Type B pancreatic cell (in vitro differentiated cells): ENCODE measurements at regions not wholly inside any gene's neighbourhood (a gene's known extent, or its start where the extent isn't known, plus 50 kb on each side); places are given as distances from the start of the nearest gene placed in this dataset.

ENCODE experiments used
- DNase-seq: peaks from one replicate; pipeline ENCODE4 v3.0.0; 2021; ENCODE audit warnings: mixed read lengths; ENCODE audit not compliant: unreplicated experiment; ENCODE audit errors: extremely low spot score
- H3K27ac Mint-ChIP-seq: 2 replicates; pipeline ENCODE4 v1.8.0; 2021; ENCODE audit warnings: mild to moderate bottlenecking, mixed read lengths
- H3K27me3 Mint-ChIP-seq: 2 replicates; pipeline ENCODE4 v1.8.0; 2021; ENCODE audit warnings: mixed read lengths
- H3K36me3 Mint-ChIP-seq: 2 replicates; pipeline ENCODE4 v1.8.0; 2021; ENCODE audit warnings: mixed read lengths
- H3K4me1 Mint-ChIP-seq: one replicate; pipeline ENCODE4 v1.8.0; 2021; ENCODE audit warnings: mixed read lengths; ENCODE audit not compliant: unreplicated experiment
- H3K4me3 Mint-ChIP-seq: 2 replicates; pipeline ENCODE4 v1.8.0; 2021; ENCODE audit warnings: mild to moderate bottlenecking, mixed read lengths
- H3K9me3 Mint-ChIP-seq: 2 replicates; pipeline ENCODE4 v1.8.0; 2021; ENCODE audit warnings: mixed read lengths
- TF ChIP-seq, protein P1 (sequence below): fragments of 200-600 bp; sonication (generic); conservative IDR thresholded peaks from 2 replicates; pipeline ENCODE4 v1.5.0; 2021; ENCODE audit warnings: antibody characterized with exemption, mild to moderate bottlenecking

DNA sequence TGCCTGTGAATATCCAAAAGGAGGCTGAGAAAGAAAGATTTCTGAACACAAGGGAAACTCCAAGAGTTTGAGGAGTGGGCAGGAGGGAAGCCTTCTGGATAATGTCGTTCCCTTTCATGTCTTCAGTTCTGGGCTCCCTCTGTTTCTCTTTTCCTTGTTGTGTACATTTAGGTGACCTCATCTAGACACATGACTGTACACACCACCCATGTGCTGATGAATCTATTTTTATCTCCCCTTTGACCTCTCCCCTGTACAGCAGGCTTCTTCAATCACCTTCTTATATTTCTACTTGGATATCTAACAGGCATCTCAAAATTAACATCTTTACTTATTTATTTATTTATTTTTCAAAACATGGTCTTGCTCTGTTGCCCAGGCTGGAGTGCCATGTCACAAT is 363.1 kb downstream of the GATA3 start:
- Mint-ChIP-seq H3K4me3 (no peak overlapping the region), H3K36me3 (no peaks in the 10 kb centered on the region), H3K27me3 (peaks cover 4% of the 10 kb centered on the region), H3K27ac (no peak overlapping the region), H3K9me3 (peaks cover 4% of the 10 kb centered on the region), H3K4me1 (peaks cover 10% of the 10 kb centered on the region)
- TF ChIP-seq, protein P1, sequence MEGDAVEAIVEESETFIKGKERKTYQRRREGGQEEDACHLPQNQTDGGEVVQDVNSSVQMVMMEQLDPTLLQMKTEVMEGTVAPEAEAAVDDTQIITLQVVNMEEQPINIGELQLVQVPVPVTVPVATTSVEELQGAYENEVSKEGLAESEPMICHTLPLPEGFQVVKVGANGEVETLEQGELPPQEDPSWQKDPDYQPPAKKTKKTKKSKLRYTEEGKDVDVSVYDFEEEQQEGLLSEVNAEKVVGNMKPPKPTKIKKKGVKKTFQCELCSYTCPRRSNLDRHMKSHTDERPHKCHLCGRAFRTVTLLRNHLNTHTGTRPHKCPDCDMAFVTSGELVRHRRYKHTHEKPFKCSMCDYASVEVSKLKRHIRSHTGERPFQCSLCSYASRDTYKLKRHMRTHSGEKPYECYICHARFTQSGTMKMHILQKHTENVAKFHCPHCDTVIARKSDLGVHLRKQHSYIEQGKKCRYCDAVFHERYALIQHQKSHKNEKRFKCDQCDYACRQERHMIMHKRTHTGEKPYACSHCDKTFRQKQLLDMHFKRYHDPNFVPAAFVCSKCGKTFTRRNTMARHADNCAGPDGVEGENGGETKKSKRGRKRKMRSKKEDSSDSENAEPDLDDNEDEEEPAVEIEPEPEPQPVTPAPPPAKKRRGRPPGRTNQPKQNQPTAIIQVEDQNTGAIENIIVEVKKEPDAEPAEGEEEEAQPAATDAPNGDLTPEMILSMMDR, result no peak
- DNase-seq, result no peak

GRCh38 chr10:8418631-8419030 is 364.1 kb downstream of the GATA3 start:
- no peak for DNase-seq
- Mint-ChIP-seq H3K4me1 (peaks cover 10% of the 10 kb centered on the region), H3K36me3 (no peaks in the 10 kb centered on the region), H3K9me3 (peaks cover 4% of the 10 kb centered on the region), H3K27ac (no peak overlapping the region), H3K4me3 (no peak overlapping the region), H3K27me3 (peaks cover 4% of the 10 kb centered on the region)
- TF ChIP-seq, protein P1, result no peak

DNA sequence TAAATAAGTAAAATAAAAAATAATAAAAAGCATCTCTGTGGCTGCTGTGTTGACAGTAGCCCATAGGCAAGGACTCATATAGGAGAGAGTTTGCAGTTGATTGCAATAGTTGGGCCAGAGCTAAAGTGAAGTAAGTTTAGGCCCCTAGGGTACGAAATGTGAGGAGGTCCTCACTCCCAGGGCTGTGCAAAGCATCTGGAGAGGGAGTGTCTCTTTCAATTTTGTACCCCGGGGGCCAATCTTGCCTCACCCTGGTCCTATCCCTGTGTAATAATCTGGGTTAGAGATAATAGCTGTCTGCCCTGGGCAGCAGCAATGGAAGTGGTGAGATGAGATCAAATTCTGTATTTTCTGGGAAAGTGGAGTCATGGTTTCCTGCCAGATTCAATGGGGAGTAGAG is 365.7 kb downstream of the GATA3 start:
- Mint-ChIP-seq H3K4me3 (no peak overlapping the region), H3K36me3 (no peaks in the 10 kb centered on the region), H3K4me1 (peaks cover 10% of the 10 kb centered on the region), H3K27ac (no peak overlapping the region), H3K9me3 (peaks cover 4% of the 10 kb centered on the region), H3K27me3 (peaks cover 4% of the 10 kb centered on the region)
- TF ChIP-seq, protein P1, result no peak
- DNase-seq, result no peak

- DNase-seq, result no peak
- Mint-ChIP-seq H3K27ac (no peak overlapping the region), H3K4me1 (no peaks in the 10 kb centered on the region), H3K4me3 (no peak overlapping the region), H3K27me3 (peaks cover 9% of the 10 kb centered on the region), H3K36me3 (no peaks in the 10 kb centered on the region), H3K9me3 (no peaks in the 10 kb centered on the region)
- TF ChIP-seq, protein P1, result no peak
These were observed 370.2 kb downstream of the GATA3 start for GRCh38 chr10:8424555-8425211.

DNA sequence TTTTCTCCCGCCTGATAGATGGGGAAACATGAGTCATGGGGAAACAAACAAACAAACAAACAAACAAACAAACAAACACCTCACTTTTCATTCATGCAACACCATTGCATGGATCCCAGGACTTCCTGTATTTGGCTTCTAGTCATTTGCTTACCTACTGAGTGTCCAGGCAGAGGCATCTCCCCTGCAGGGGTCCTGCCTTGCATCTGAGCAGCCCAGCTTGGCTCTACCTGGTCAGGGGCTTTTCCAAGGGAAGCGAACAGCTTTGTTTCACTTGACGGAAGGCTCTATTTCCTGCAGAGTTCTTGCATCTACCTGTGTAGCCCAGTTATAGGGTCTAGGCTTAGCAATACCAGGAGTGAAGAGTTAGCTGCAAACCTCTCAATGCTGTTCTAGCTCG is 374.2 kb downstream of the GATA3 start:
- Mint-ChIP-seq H3K36me3 (no peaks in the 10 kb centered on the region), H3K9me3 (no peaks in the 10 kb centered on the region), H3K4me1 (no peaks in the 10 kb centered on the region), H3K27me3 (peaks cover 9% of the 10 kb centered on the region), H3K27ac (no peak overlapping the region), H3K4me3 (no peak overlapping the region)
- no peak for DNase-seq
- TF ChIP-seq, protein P1, result no peak
